Right atrium auricular region (tissue), 2 donors: ENCODE measurements at regions not wholly inside any gene's neighbourhood (a gene's known extent, or its start where the extent isn't known, plus 50 kb on each side); places are given as distances from the start of the nearest gene placed in this dataset.

Experiments used
- DNase-seq: peaks from one replicate; pipeline ENCODE4 v3.0.0-alpha.2; 2019; ENCODE audit warnings: low spot score
- H3K27ac ChIP-seq, 2 donors: fragments of 200-600 bp; sonication (generic); 1 replicate in 1 of 2; 2 replicates in 1 of 2; pipeline ENCODE4 v1.5.1; 2016 to 2019
- H3K27me3 ChIP-seq, 2 donors: fragments of 200-600 bp; sonication (generic); one replicate each; pipeline versions ENCODE4 v1.5.1 to v1.6.0; 2017 to 2019
- H3K36me3 ChIP-seq: fragments of 200-600 bp; sonication (generic); one replicate; pipeline ENCODE4 v1.5.1; 2016
- H3K4me1 ChIP-seq, 2 donors: fragments of 200-600 bp; sonication (generic); one replicate each; pipeline versions ENCODE4 v1.5.1 to v1.6.0; 2017 to 2019
- H3K4me3 ChIP-seq, 2 donors: fragments of 200-600 bp; sonication (generic); 1 replicate in 1 of 2; 2 replicates in 1 of 2; pipeline ENCODE4 v1.5.1; 2017 to 2019; ENCODE audit warnings: mild to moderate bottlenecking in 1 of 2, moderate library complexity in 1 of 2
- H3K9me3 ChIP-seq, 2 donors: fragments of 200-600 bp; sonication (generic); one replicate each; pipeline ENCODE4 v1.5.1; 2019
- CTCF ChIP-seq, 2 donors: fragments of 200-600 bp; sonication (generic); IDR thresholded peaks; one replicate each; pipeline ENCODE4 v1.5.1; 2019; ENCODE audit warnings: antibody characterized with exemption in 2 of 2

GRCh38 chr18:78406743-78407465 is 572.7 kb upstream of the SALL3 start:
- no peaks in the 10 kb centered on the region for H3K36me3 ChIP-seq
- H3K27ac ChIP-seq, result no peak overlapping the region
- no peak overlapping the region for H3K4me3 ChIP-seq
- no peaks in the 10 kb centered on the region for H3K4me1 ChIP-seq
- TF ChIP-seq CTCF (IDR thresholded peaks at IDR 0.05), result no peak
- no peaks in the 10 kb centered on the region for H3K9me3 ChIP-seq
- no peak for DNase-seq
- H3K27me3 ChIP-seq, result no peaks in the 10 kb centered on the region

GRCh38 chr18:78407466-78407844 is 572.2 kb upstream of the SALL3 start:
- no peak for TF ChIP-seq CTCF (IDR thresholded peaks at IDR 0.05)
- Histone ChIP-seq H3K27me3 (no peaks in the 10 kb centered on the region), H3K27ac (no peak overlapping the region), H3K4me1 (no peaks in the 10 kb centered on the region), H3K9me3 (no peaks in the 10 kb centered on the region), H3K4me3 (no peak overlapping the region), H3K36me3 (no peaks in the 10 kb centered on the region)
- no peak for DNase-seq

- TF ChIP-seq CTCF (IDR thresholded peaks at IDR 0.05), result no peak
- Histone ChIP-seq H3K4me1 (no peaks in the 10 kb centered on the region), H3K4me3 (no peak overlapping the region), H3K36me3 (no peaks in the 10 kb centered on the region), H3K27ac (no peak overlapping the region), H3K27me3 (no peaks in the 10 kb centered on the region), H3K9me3 (no peaks in the 10 kb centered on the region)
- DNase-seq, result no peak
These were observed 571.0 kb upstream of the SALL3 start for GRCh38 chr18:78408623-78409022.

GRCh38 chr18:78410094-78410786 is 569.4 kb upstream of the SALL3 start:
- TF ChIP-seq CTCF (IDR thresholded peaks at IDR 0.05), result no peak
- DNase-seq, result no peak
- Histone ChIP-seq H3K4me1 (no peaks in the 10 kb centered on the region), H3K4me3 (no peak overlapping the region), H3K27ac (no peak overlapping the region), H3K36me3 (no peaks in the 10 kb centered on the region), H3K9me3 (no peaks in the 10 kb centered on the region), H3K27me3 (no peaks in the 10 kb centered on the region)

- Histone ChIP-seq H3K27ac (no peak overlapping the region), H3K27me3 (no peaks in the 10 kb centered on the region), H3K4me1 (no peaks in the 10 kb centered on the region), H3K4me3 (no peak overlapping the region), H3K9me3 (no peaks in the 10 kb centered on the region), H3K36me3 (no peaks in the 10 kb centered on the region)
- no peak for DNase-seq
- no peak for TF ChIP-seq CTCF (IDR thresholded peaks at IDR 0.05)
These were observed 568.1 kb upstream of the SALL3 start for GRCh38 chr18:78411539-78411938.
